ENCODE measurements at regions not wholly inside any gene's neighbourhood (a gene's known extent, or its start where the extent isn't known, plus 50 kb on each side); places are given as distances from the start of the nearest gene placed in this dataset.

DNA sequence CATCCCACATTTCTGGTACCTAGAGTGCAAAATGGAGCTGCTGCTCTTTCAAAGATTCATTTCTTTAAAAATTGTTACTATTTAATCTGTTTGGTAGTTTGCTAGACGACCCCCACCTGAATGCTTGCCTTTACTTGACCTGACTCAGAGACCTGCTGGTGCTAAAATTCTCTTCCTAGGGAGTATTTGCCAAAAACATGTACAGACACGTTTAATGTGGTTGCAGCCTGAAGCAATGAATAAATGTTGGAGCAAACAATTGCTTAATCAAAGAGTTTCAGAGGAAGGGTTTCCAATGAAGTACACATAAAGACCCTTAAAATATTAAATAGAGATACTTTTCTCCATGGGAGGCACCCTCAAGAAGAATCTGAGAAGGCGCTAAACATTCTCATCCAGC lies 734.4 kb downstream of the CBLN2 start:
- DNase-seq = no peak
- no peaks in the 10 kb centered on the region for H3K4me1 ChIP-seq
- intact Hi-C loops (cut with DNase I) = no loop called here
- no peaks in the 10 kb centered on the region for H3K9me3 ChIP-seq
- 43% methylated on average over 3 of the region's 3 CpGs for WGBS (ENCODE audit: insufficient coverage, low coverage, low lambda C conversion rate, missing lambda C conversion rate)
- H3K36me3 ChIP-seq = no peaks in the 10 kb centered on the region
- TF ChIP-seq, protein P1, sequence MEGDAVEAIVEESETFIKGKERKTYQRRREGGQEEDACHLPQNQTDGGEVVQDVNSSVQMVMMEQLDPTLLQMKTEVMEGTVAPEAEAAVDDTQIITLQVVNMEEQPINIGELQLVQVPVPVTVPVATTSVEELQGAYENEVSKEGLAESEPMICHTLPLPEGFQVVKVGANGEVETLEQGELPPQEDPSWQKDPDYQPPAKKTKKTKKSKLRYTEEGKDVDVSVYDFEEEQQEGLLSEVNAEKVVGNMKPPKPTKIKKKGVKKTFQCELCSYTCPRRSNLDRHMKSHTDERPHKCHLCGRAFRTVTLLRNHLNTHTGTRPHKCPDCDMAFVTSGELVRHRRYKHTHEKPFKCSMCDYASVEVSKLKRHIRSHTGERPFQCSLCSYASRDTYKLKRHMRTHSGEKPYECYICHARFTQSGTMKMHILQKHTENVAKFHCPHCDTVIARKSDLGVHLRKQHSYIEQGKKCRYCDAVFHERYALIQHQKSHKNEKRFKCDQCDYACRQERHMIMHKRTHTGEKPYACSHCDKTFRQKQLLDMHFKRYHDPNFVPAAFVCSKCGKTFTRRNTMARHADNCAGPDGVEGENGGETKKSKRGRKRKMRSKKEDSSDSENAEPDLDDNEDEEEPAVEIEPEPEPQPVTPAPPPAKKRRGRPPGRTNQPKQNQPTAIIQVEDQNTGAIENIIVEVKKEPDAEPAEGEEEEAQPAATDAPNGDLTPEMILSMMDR (IDR thresholded peaks at IDR 0.05) = no peak
- TF ChIP-seq POLR2A (IDR thresholded peaks at IDR 0.05) = no peak
- ATAC-seq = no peak
- no peak overlapping the region for H3K27ac ChIP-seq
- H3K27me3 ChIP-seq = no peaks in the 10 kb centered on the region
- no peak overlapping the region for H3K4me3 ChIP-seq

DNA sequence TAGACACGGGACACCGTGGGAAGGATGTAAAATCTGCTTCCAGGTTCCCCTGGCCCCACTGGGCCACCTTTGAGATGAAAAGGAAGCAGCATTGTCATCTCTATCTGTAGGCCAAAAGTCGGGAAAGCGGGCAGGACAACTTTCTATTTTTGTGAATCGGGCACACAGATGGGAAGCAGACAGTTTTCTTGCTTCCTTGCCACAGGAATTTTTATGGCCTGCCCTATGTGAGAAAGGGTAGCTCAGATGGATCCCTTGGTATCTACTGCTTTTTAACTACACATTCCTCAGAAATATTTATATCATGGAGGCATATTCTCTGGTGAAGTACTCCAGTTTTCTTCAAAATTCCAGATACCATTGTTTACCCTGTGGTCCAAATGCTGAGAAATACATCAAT lies 735.5 kb downstream of the CBLN2 start:
- 47% methylated on average over 3 of the region's 5 CpGs for WGBS (ENCODE audit: insufficient coverage, low coverage, low lambda C conversion rate, missing lambda C conversion rate)
- no peak for ATAC-seq
- DNase-seq = no peak
- no peaks in the 10 kb centered on the region for H3K36me3 ChIP-seq
- intact Hi-C loops (cut with DNase I) = no loop called here
- no peaks in the 10 kb centered on the region for H3K4me1 ChIP-seq
- TF ChIP-seq, protein P1 (IDR thresholded peaks at IDR 0.05) = no peak
- no peak for TF ChIP-seq POLR2A (IDR thresholded peaks at IDR 0.05)
- no peaks in the 10 kb centered on the region for H3K27me3 ChIP-seq
- no peaks in the 10 kb centered on the region for H3K9me3 ChIP-seq
- no peak overlapping the region for H3K27ac ChIP-seq
- H3K4me3 ChIP-seq = no peak overlapping the region

DNA sequence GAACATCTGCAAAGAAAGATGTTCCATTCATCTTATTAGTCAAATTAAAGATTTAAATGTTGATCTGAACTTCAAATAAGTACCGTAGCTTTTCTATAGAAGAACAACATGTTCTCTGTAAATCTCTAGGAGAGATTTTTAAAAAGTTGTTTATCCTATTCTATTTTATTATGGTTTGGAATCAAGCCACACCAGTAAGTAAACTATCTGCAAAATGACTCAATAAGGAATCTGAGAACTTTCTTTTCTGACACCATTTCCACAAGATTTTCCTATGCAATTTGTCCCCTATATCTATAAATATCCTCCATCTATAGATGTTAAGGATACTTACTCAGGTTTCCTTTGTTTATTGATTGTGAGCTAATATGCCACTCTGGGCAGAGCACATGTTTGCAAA lies 736.6 kb downstream of the CBLN2 start:
- ATAC-seq = no peak
- Histone ChIP-seq H3K4me1 (no peaks in the 10 kb centered on the region), H3K4me3 (no peak overlapping the region), H3K27ac (no peak overlapping the region), H3K36me3 (no peaks in the 10 kb centered on the region), H3K27me3 (no peaks in the 10 kb centered on the region), H3K9me3 (no peaks in the 10 kb centered on the region)
- WGBS (ENCODE audit: insufficient coverage, low coverage, low lambda C conversion rate, missing lambda C conversion rate) = 75% methylated on average over 1 of the region's 1 CpG
- DNase-seq = no peak
- intact Hi-C loops (cut with DNase I) = no loop called here
- TF ChIP-seq, protein P1 (IDR thresholded peaks at IDR 0.05) = no peak
- TF ChIP-seq POLR2A (IDR thresholded peaks at IDR 0.05) = no peak

DNA sequence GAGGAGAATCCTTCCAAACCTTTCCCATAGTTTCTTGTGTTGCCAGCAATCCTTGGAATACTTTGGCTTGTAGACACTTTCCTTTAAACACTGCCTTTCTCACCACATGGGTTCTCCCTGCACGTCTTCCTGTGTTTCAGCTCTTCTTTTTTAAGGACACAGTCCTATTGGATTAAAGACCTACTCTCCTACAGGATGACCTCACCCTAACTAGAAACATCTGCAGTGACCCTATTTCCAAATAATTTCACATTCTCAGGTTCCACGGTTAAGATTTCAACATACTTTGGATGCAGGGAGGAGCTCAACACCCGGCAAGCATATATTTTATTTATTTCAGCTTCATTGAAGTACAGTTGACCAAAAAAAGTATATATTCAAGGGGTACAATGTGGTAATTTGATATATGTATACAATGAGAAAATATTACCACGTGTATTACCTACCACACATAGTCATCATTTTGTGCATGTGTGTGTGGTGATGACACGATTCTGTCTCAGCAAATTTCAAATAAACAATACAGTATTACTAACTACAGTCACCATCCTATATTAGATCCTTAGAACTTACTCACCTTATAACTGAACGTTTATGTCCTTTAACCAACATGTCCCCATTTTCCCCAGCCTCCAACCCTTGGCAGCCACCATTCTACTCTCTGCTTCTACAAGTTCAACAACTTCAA lies 745.0 kb downstream of the CBLN2 start:
- WGBS (ENCODE audit: insufficient coverage, low coverage, low lambda C conversion rate, missing lambda C conversion rate) = 32% methylated on average over 6 of the region's 6 CpGs
- H3K4me1 ChIP-seq = no peaks in the 10 kb centered on the region
- no peaks in the 10 kb centered on the region for H3K27me3 ChIP-seq
- no peaks in the 10 kb centered on the region for H3K9me3 ChIP-seq
- H3K27ac ChIP-seq = no peak overlapping the region
- H3K36me3 ChIP-seq = no peaks in the 10 kb centered on the region
- DNase-seq = no peak
- no peak for ATAC-seq
- TF ChIP-seq, protein P1 (IDR thresholded peaks at IDR 0.05) = no peak
- no peak for TF ChIP-seq POLR2A (IDR thresholded peaks at IDR 0.05)
- no peak overlapping the region for H3K4me3 ChIP-seq
- intact Hi-C loops (cut with DNase I) = no loop called here

DNA sequence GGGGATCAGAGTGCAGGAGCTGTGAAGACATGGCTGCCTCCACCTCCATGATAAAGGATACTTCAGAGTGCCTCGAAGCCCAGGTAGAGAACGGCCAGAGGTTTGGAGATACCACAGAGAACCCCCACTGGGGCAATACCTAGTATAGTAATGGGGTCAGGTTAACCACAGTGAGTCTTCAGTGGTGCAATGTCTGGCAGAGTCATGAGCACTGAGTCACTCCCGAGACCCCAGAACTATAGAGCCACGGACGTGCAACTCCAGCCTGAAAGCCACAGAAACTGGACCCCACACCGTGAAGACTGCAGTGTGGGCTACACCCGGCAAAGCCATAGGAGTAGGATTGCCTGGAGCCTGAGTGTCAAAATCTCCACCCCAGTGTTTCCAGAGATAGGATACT lies 746.6 kb downstream of the CBLN2 start:
- intact Hi-C loops (cut with DNase I) = no loop called here
- H3K27ac ChIP-seq = no peak overlapping the region
- TF ChIP-seq, protein P1 (IDR thresholded peaks at IDR 0.05) = no peak
- no peak for TF ChIP-seq POLR2A (IDR thresholded peaks at IDR 0.05)
- WGBS (ENCODE audit: insufficient coverage, low coverage, low lambda C conversion rate, missing lambda C conversion rate) = 40% methylated on average over 1 of the region's 7 CpGs
- no peak overlapping the region for H3K4me3 ChIP-seq
- ATAC-seq (no peak), DNase-seq (no peak)
- no peaks in the 10 kb centered on the region for H3K27me3 ChIP-seq
- no peaks in the 10 kb centered on the region for H3K36me3 ChIP-seq
- no peaks in the 10 kb centered on the region for H3K4me1 ChIP-seq
- H3K9me3 ChIP-seq = no peaks in the 10 kb centered on the region

Data from right lobe of liver (tissue), 6 donors.